ENCODE measurements at regions not wholly inside any gene's neighbourhood (a gene's known extent, or its start where the extent isn't known, plus 50 kb on each side); places are given as distances from the start of the nearest gene placed in this dataset.
"Not testable (repeated sequence)": the region's sequence is repeated elsewhere in the genome, so short reads cannot be mapped to it uniquely, and the experiment has no call there.

DNA sequence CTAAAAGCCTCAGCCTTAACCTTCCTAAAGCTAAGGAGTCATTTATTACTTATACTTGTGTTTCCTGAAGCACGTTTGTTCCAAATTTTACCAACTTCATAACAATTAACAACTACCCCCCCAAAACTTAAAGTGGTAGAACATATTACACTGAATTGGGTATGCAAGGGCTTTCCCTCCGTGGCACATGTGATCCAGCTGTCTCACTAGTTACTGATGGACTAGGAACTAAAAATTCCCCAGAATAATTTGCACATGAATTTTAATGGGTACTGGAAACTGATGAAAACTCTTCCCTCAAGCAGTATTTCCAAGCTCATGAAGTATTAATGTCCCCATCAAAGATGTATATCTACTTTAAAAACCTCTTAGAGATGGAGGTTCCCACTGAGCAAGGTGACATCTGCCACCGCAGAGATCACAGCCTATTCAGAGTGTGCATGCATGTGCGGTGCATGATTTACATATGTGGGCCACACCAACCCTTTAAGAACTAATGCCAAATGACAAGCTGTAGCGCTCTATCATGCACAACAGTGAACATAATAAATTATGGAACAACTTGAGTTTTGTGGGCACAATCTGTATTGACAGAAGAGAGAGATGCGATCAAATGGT lies 139.9 kb upstream of the ADCY1 start:
- Histone ChIP-seq H3K27me3 (ENCODE audit: insufficient read depth, low read length, poor library complexity, severe bottlenecking) (no peaks in the 10 kb centered on the region), H3K9me3 (ENCODE audit: insufficient read depth, low read depth, low read length) (no peaks in the 10 kb centered on the region), H3K4me2 (ENCODE audit: low read depth, low read length, poor library complexity, severe bottlenecking) (no peak overlapping the region), H3K4me1 (ENCODE audit: insufficient read depth, low read length, poor library complexity, severe bottlenecking) (no peaks in the 10 kb centered on the region), H3K36me3 (ENCODE audit: insufficient read depth, low read length) (no peaks in the 10 kb centered on the region), H2AFZ (ENCODE audit: low read length) (no peak overlapping the region), H3K9me2 (replicated peaks; ENCODE audit: low read depth, low read length) (no peaks in the 10 kb centered on the region), H3F3A (ENCODE audit: low read depth) (no peaks in the 10 kb centered on the region), H3K4me3 (ENCODE audit: low read length, poor library complexity, severe bottlenecking) (no peak overlapping the region), H4K20me1 (ENCODE audit: insufficient read depth, low read length, poor library complexity, severe bottlenecking) (no peaks in the 10 kb centered on the region), H3K79me2 (ENCODE audit: insufficient read depth, low read length) (no peaks in the 10 kb centered on the region), H3K9ac (ENCODE audit: low read depth, low read length, poor library complexity, severe bottlenecking) (no peak overlapping the region)
- TF ChIP-seq, protein P1, sequence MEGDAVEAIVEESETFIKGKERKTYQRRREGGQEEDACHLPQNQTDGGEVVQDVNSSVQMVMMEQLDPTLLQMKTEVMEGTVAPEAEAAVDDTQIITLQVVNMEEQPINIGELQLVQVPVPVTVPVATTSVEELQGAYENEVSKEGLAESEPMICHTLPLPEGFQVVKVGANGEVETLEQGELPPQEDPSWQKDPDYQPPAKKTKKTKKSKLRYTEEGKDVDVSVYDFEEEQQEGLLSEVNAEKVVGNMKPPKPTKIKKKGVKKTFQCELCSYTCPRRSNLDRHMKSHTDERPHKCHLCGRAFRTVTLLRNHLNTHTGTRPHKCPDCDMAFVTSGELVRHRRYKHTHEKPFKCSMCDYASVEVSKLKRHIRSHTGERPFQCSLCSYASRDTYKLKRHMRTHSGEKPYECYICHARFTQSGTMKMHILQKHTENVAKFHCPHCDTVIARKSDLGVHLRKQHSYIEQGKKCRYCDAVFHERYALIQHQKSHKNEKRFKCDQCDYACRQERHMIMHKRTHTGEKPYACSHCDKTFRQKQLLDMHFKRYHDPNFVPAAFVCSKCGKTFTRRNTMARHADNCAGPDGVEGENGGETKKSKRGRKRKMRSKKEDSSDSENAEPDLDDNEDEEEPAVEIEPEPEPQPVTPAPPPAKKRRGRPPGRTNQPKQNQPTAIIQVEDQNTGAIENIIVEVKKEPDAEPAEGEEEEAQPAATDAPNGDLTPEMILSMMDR (conservative IDR thresholded peaks at IDR 0.05; ENCODE audit: low read length): no peak
- TF ChIP-seq EZH2phosphoT487 (IDR thresholded peaks at IDR 0.05; ENCODE audit: borderline replicate concordance): no peak

DNA sequence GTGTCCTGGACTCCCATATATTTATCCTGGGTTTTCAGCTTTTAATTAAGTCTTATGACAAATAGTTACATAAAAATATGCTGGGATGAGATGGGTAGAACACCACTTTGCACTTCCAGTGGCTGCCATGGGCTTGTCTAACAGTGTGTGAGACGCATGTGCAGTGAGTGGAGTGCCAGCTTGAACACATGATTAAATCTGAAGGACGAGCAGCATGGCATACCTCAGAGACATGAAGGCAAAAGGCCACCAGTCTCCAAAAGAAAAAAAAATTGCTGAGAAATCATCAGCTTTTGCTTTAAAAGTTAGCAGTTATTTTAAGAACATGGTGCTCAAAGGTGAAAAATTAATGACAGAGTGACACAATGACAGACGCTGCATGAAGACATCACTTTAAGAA lies 139.0 kb upstream of the ADCY1 start:
- no peaks in the 10 kb centered on the region for H3K36me3 ChIP-seq (ENCODE audit: insufficient read depth, low read length)
- no peak overlapping the region for H3K4me3 ChIP-seq (ENCODE audit: low read length, poor library complexity, severe bottlenecking)
- no peaks in the 10 kb centered on the region for H3K9me3 ChIP-seq (ENCODE audit: insufficient read depth, low read depth, low read length)
- no peaks in the 10 kb centered on the region for H3K9me2 ChIP-seq (replicated peaks; ENCODE audit: low read depth, low read length)
- H2AFZ ChIP-seq (ENCODE audit: low read length): no peak overlapping the region
- H3K4me2 ChIP-seq (ENCODE audit: low read depth, low read length, poor library complexity, severe bottlenecking): no peak overlapping the region
- H3K4me1 ChIP-seq (ENCODE audit: insufficient read depth, low read length, poor library complexity, severe bottlenecking): no peaks in the 10 kb centered on the region
- H3F3A ChIP-seq (ENCODE audit: low read depth): no peaks in the 10 kb centered on the region
- H4K20me1 ChIP-seq (ENCODE audit: insufficient read depth, low read length, poor library complexity, severe bottlenecking): no peaks in the 10 kb centered on the region
- H3K79me2 ChIP-seq (ENCODE audit: insufficient read depth, low read length): no peaks in the 10 kb centered on the region
- H3K9ac ChIP-seq (ENCODE audit: low read depth, low read length, poor library complexity, severe bottlenecking): no peak overlapping the region
- no peak for TF ChIP-seq EZH2phosphoT487 (IDR thresholded peaks at IDR 0.05; ENCODE audit: borderline replicate concordance)
- TF ChIP-seq, protein P1 (conservative IDR thresholded peaks at IDR 0.05; ENCODE audit: low read length): no peak
- no peaks in the 10 kb centered on the region for H3K27me3 ChIP-seq (ENCODE audit: insufficient read depth, low read length, poor library complexity, severe bottlenecking)

GRCh38 chr7:45435846-45436245 lies 138.3 kb upstream of the ADCY1 start:
- Histone ChIP-seq H3K9me3 (ENCODE audit: insufficient read depth, low read depth, low read length) (no peaks in the 10 kb centered on the region), H3K27me3 (ENCODE audit: insufficient read depth, low read length, poor library complexity, severe bottlenecking) (no peaks in the 10 kb centered on the region), H4K20me1 (ENCODE audit: insufficient read depth, low read length, poor library complexity, severe bottlenecking) (no peaks in the 10 kb centered on the region), H3K4me2 (ENCODE audit: low read depth, low read length, poor library complexity, severe bottlenecking) (no peak overlapping the region), H3K36me3 (ENCODE audit: insufficient read depth, low read length) (no peaks in the 10 kb centered on the region), H3F3A (ENCODE audit: low read depth) (no peaks in the 10 kb centered on the region), H2AFZ (ENCODE audit: low read length) (no peak overlapping the region), H3K4me1 (ENCODE audit: insufficient read depth, low read length, poor library complexity, severe bottlenecking) (no peaks in the 10 kb centered on the region), H3K9me2 (replicated peaks; ENCODE audit: low read depth, low read length) (no peaks in the 10 kb centered on the region), H3K79me2 (ENCODE audit: insufficient read depth, low read length) (no peaks in the 10 kb centered on the region), H3K4me3 (ENCODE audit: low read length, poor library complexity, severe bottlenecking) (no peak overlapping the region), H3K9ac (ENCODE audit: low read depth, low read length, poor library complexity, severe bottlenecking) (no peak overlapping the region)
- TF ChIP-seq, protein P1 (conservative IDR thresholded peaks at IDR 0.05; ENCODE audit: low read length): no peak
- no peak for TF ChIP-seq EZH2phosphoT487 (IDR thresholded peaks at IDR 0.05; ENCODE audit: borderline replicate concordance)

GRCh38 chr7:45440776-45441175 lies 133.4 kb upstream of the ADCY1 start:
- not testable (repeated sequence) for H3K4me1 ChIP-seq (ENCODE audit: insufficient read depth, low read length, poor library complexity, severe bottlenecking); H2AFZ ChIP-seq (ENCODE audit: low read length); H3K4me2 ChIP-seq (ENCODE audit: low read depth, low read length, poor library complexity, severe bottlenecking); H3K9me2 ChIP-seq (replicated peaks; ENCODE audit: low read depth, low read length); H3K9ac ChIP-seq (ENCODE audit: low read depth, low read length, poor library complexity, severe bottlenecking); H3K4me3 ChIP-seq (ENCODE audit: low read length, poor library complexity, severe bottlenecking); H3F3A ChIP-seq (ENCODE audit: low read depth); H3K27me3 ChIP-seq (ENCODE audit: insufficient read depth, low read length, poor library complexity, severe bottlenecking); H4K20me1 ChIP-seq (ENCODE audit: insufficient read depth, low read length, poor library complexity, severe bottlenecking); H3K9me3 ChIP-seq (ENCODE audit: insufficient read depth, low read depth, low read length); H3K36me3 ChIP-seq (ENCODE audit: insufficient read depth, low read length); H3K79me2 ChIP-seq (ENCODE audit: insufficient read depth, low read length)
